Activated CD8-positive, alpha-beta memory T cell treated with anti-CD3 and anti-CD28 coated beads, Interleukin-2, amount 50 U/mL, for 24 hours (primary cell): ENCODE measurements at regions not wholly inside any gene's neighbourhood (a gene's known extent, or its start where the extent isn't known, plus 50 kb on each side); places are given as distances from the start of the nearest gene placed in this dataset.
"Not testable (repeated sequence)": the region's sequence is repeated elsewhere in the genome, so short reads cannot be mapped to it uniquely, and the experiment has no call there.

Source experiments
- DNase-seq: peaks from one replicate; pipeline ENCODE4 v3.0.0-alpha.2; 2020; ENCODE audit errors: extremely low read depth

GRCh38 chr5:96483878-96484277 lies 50.8 kb upstream of the PCSK1 start:
- no peak for DNase-seq

DNA sequence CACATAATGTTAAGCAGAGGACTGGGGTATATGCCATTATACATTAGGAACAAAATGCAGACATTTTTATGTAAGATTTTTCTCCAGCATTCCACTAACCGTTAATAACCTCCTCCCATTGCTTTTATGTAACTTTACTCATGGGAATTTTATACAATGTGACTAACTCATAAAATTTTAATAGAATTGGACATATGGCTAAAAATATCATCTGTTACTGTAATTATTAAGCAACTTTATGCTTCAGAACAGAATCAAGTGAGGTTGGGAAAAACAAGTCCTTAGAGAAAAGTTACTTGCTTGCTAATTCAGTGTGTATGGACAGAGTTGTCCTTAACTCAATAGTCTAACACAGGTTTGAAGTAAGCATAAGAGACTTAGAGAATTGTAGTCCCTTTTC lies 54.8 kb upstream of the PCSK1 start:
- no peak for DNase-seq

GRCh38 chr5:96489532-96489931 lies 56.5 kb upstream of the PCSK1 start:
- DNase-seq, result no peak

DNA sequence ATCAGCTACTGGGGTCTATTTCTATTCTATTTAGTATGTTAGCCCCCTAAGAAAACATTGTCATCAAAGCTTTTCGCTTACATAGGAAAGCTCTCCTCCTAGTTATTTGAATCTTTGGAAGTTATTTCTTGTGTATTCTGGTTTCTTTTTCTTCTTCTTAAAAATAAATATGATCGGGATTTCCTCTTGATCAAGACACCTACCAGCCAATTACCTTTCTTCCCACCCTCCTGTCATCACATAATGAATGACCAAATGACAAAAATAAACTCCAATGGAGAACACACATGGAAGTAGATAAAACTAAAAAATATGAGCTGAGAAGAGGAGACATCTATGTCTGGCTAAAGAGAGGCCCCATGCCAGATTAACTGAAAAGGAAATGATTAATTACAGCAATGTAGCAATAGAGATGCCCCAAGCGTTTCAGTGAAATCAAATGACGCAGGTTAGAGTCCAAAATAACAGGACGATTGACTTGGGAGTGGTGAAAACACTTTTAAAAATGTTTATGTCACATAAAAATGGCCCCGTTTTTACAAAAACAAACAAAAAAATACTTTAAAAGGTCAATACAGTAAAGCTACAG lies 59.5 kb upstream of the PCSK1 start:
- DNase-seq, result no peak

- DNase-seq, result no peak
These were observed 60.3 kb upstream of the PCSK1 start for GRCh38 chr5:96493219-96493790.

GRCh38 chr5:96495412-96495811 lies 62.4 kb upstream of the PCSK1 start:
- DNase-seq, result not testable (repeated sequence)

DNA sequence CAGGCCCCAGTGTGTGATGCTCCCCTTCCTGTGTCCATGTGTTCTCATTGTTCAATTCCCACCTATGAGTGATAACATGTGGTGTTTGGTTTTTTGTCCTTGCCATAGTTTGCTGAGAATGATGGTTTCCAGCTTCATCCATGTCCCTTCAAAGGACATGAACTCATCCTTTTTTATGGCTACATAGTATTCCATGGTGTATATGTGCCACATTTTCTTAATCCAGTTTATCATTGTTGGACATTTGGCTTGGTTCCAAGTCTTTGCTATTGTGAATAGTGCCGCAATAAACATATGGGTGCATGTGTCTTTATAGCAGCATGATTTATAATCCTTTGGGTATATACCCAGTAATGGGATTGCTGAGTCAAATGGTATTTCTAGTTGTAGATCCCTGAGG lies 64.0 kb upstream of the PCSK1 start:
- not testable (repeated sequence) for DNase-seq

GRCh38 chr5:96499753-96500345 lies 66.8 kb upstream of the PCSK1 start:
- DNase-seq, result no peak

DNA sequence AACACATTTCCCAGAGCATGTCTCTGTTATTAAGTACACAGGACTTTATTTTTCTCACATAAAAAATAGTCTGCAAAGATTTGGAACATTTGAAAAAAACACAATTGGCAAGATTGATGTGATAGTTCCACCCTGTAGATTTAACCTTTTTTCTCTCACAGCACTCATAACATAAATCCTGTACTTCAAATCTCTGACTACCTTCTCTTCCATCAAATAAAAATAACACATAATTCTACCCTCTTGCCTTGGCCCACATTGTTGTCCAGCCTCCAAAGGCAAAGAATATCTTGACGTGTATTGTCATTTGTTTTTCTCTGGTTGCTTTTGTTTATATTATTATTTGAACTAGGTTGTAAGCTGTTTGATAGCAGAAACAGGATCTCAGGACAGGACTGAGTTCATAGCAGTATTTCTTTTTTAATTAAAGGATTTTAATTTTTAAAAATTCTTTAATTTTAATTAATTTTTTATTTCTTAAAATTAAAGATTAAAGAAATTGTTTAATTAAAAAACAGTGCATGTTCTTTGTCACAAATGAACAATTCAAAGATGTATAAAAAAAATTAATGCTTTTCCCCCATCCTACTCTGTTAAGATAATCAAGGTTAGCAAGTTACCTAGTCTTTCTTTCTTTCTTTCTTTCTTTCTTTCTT lies 69.1 kb upstream of the PCSK1 start:
- no peak for DNase-seq

GRCh38 chr5:96503501-96504236 lies 70.6 kb upstream of the PCSK1 start:
- DNase-seq, result no peak

GRCh38 chr5:96506376-96506775 lies 73.3 kb upstream of the PCSK1 start:
- no peak for DNase-seq

- DNase-seq, result no peak
These were observed 73.9 kb upstream of the PCSK1 start for GRCh38 chr5:96506866-96507527.

DNA sequence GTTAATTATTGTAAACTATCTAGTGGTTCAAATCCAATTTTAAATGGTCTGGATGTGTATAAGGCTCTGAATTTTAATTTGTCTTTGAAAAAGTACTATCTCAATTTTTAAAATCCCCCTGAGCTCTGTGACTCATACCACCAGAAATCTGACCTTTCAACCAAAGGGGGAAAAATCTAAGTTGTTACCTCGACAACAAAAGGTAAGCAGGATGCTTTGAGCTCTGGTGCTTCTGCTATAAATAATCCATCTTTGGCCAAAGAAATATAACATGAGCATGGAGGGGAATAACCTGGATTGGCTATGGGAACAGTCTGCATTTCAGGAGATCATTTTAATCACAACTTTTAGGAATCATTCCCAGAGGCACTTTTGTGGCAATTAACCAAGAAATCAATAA lies 76.3 kb upstream of the PCSK1 start:
- DNase-seq, result no peak

- no peak for DNase-seq
These were observed 76.8 kb upstream of the PCSK1 start for GRCh38 chr5:96509721-96510350.

DNA sequence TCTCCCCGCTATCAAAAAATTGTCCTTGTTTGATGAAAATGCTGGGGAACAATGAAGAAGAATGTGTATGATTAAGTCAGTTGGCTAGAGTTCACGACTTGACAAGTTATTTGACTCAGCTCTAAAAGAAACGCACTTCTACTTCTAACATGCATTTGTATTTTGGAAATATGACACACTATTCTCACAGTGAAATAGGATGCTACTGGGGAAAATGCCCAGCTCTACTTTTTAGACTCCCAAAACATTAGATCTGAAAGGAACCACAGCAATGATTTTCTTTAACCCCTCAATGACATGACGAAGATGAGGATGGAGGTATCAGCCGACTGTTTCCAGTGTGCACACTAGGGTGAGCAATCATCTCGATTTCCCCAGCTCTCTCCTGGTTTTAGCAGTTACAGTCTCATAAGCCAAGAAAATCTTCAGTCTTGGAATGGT lies 83.6 kb upstream of the PCSK1 start:
- no peak for DNase-seq

GRCh38 chr5:96517295-96517694 lies 84.2 kb upstream of the PCSK1 start:
- no peak for DNase-seq

GRCh38 chr5:96520345-96520744 lies 87.3 kb upstream of the PCSK1 start:
- DNase-seq, result no peak

GRCh38 chr5:96522635-96523355 lies 89.7 kb upstream of the PCSK1 start:
- DNase-seq, result no peak

GRCh38 chr5:96527768-96528661 lies 95.0 kb upstream of the PCSK1 start:
- DNase-seq, result no peak
